H1 (cell line): ENCODE measurements at regions not wholly inside any gene's neighbourhood (a gene's known extent, or its start where the extent isn't known, plus 50 kb on each side); places are given as distances from the start of the nearest gene placed in this dataset.

Experiments
- CTCF ChIA-PET: fragments of 300-600 bp; sonication (Branson Sonifier 250); formaldehyde crosslinking; loops from one replicate; lab custom pipeline; 2021; ENCODE audit not compliant: partially characterized antibody; lab: Charles Lee
- POLR2A ChIA-PET: fragments of 300-600 bp; sonication (Branson Sonifier 250); formaldehyde crosslinking; loops from one replicate; lab custom pipeline; 2021; ENCODE audit warnings: inconsistent platforms; ENCODE audit not compliant: partially characterized antibody; lab: Charles Lee
- DNase-seq, 2 experiments: peaks; one replicate each; pipeline versions ENCODE4 v3.0.0 to v3.0.0-alpha.2; 2010 to 2022; ENCODE audit warnings: low spot score in 2 of 2, low read depth in 1 of 2, mixed read lengths in 1 of 2
- FAIRE-seq: peaks from 2 replicates; lab custom pipeline; 2011; peaks lifted over from hg19 to GRCh38; lab: Jason Lieb, UNC
- H2AFZ ChIP-seq: 2 replicates; pipeline ENCODE4 v1.8.1; 2012; ENCODE audit warnings: low read length, inconsistent platforms
- H2AK5ac ChIP-seq: 2 replicates; pipeline ENCODE4 v1.6.1; 2013; ENCODE audit warnings: low read depth, low read length
- H2BK120ac ChIP-seq: replicated peaks from 2 replicates; pipeline ENCODE3; 2013; ENCODE audit warnings: low read depth, low read length, inconsistent platforms
- H2BK12ac ChIP-seq: 2 replicates; pipeline ENCODE4 v1.6.1; 2013; ENCODE audit warnings: low read depth, low read length
- H2BK15ac ChIP-seq: 2 replicates; pipeline ENCODE4 v1.6.1; 2013; ENCODE audit warnings: low read length
- H2BK20ac ChIP-seq: 2 replicates; pipeline ENCODE4 v1.6.1; 2013; ENCODE audit warnings: low read length
- H2BK5ac ChIP-seq: 2 replicates; pipeline ENCODE4 v1.6.1; 2013; ENCODE audit warnings: low read depth, low read length
- H3K14ac ChIP-seq: 2 replicates; pipeline ENCODE4 v1.6.1; 2013; ENCODE audit warnings: inconsistent platforms; ENCODE audit not compliant: insufficient read length
- H3K18ac ChIP-seq: 2 replicates; pipeline ENCODE4 v1.6.1; 2013; ENCODE audit warnings: low read length; ENCODE audit errors: extremely low read depth
- H3K23ac ChIP-seq: 2 replicates; pipeline ENCODE4 v1.6.1; 2013; ENCODE audit warnings: inconsistent platforms; ENCODE audit not compliant: insufficient read length
- H3K23me2 ChIP-seq: 2 replicates; pipeline ENCODE4 v1.6.1; 2013; ENCODE audit warnings: low read depth, low read length
- H3K27ac ChIP-seq: 2 replicates; pipeline ENCODE4 v1.6.1; 2011; ENCODE audit warnings: low read depth, low read length, inconsistent platforms
- H3K27me3 ChIP-seq, 4 experiments: replicated peaks in 1 of 4; 1 replicate in 1 of 4; 2 replicates in 3 of 4; pipeline versions ENCODE4 v1.6.1 to v1.8.1; 2011 to 2013; ENCODE audit warnings: low read length in 3 of 4, mild to moderate bottlenecking in 3 of 4, inconsistent platforms in 2 of 4, mixed read lengths in 2 of 4, moderate library complexity in 1 of 4; ENCODE audit not compliant: control insufficient read depth in 3 of 4, insufficient read depth in 3 of 4; ENCODE audit errors: extremely low read depth in 1 of 4
- H3K36me3 ChIP-seq, 4 experiments: 2 replicates each; pipeline versions ENCODE4 v1.6.1 to v1.8.1; 2011 to 2013; ENCODE audit warnings: mild to moderate bottlenecking in 4 of 4, low read length in 3 of 4, moderate library complexity in 2 of 4, control low read depth in 1 of 4, inconsistent platforms in 1 of 4; ENCODE audit not compliant: insufficient read depth in 4 of 4, control insufficient read depth in 2 of 4
- H3K4ac ChIP-seq: replicated peaks from 2 replicates; pipeline ENCODE3; 2013; ENCODE audit warnings: low read length, low read depth, mixed read lengths, inconsistent platforms; ENCODE audit not compliant: insufficient read length
- H3K4me1 ChIP-seq, 4 experiments: replicated peaks in 1 of 4; 1 replicate in 1 of 4; 2 replicates in 3 of 4; pipeline versions ENCODE4 v1.6.1 to v1.8.1; 2011 to 2013; ENCODE audit warnings: low read length in 3 of 4, inconsistent platforms in 2 of 4, mixed read lengths in 1 of 4; ENCODE audit not compliant: insufficient read depth in 4 of 4, control insufficient read depth in 3 of 4
- H3K4me2 ChIP-seq, 2 experiments: 2 replicates each; pipeline versions ENCODE4 v1.6.1 to v1.8.1; 2011 to 2013; ENCODE audit warnings: low read depth in 2 of 2, low read length in 2 of 2, control low read depth in 1 of 2, inconsistent platforms in 1 of 2, mild to moderate bottlenecking in 1 of 2; ENCODE audit not compliant: insufficient read depth in 1 of 2
- H3K4me3 ChIP-seq, 4 experiments: fragments of 200-600, 300-600 bp in 1 of 4; sonication (generic), shearing (Covaris generic), sonication (Bioruptor Twin) in 1 of 4; 2 replicates each; pipeline versions ENCODE4 v1.5.1 to v1.8.1; 2011 to 2016; ENCODE audit warnings: low read length in 4 of 4, low read depth in 3 of 4, control low read depth in 2 of 4, inconsistent platforms in 2 of 4, mild to moderate bottlenecking in 2 of 4, mixed read lengths in 1 of 4, moderate library complexity in 1 of 4; ENCODE audit not compliant: insufficient read depth in 2 of 4; ENCODE audit errors: extremely low read depth in 1 of 4
- H3K56ac ChIP-seq: replicated peaks from 2 replicates; pipeline ENCODE3; 2013; ENCODE audit warnings: low read depth, mild to moderate bottlenecking, mixed read lengths, low read length, inconsistent platforms; ENCODE audit not compliant: insufficient read length
- H3K79me1 ChIP-seq: 2 replicates; pipeline ENCODE4 v1.6.1; 2013; ENCODE audit warnings: low read depth, low read length, control low read depth
- H3K79me2 ChIP-seq, 2 experiments: 2 replicates each; pipeline versions ENCODE4 v1.6.1 to v1.8.1; 2012 to 2013; ENCODE audit warnings: low read length in 2 of 2, mild to moderate bottlenecking in 2 of 2, inconsistent platforms in 1 of 2; ENCODE audit not compliant: insufficient read depth in 2 of 2, control insufficient read depth in 1 of 2
- H3K9ac ChIP-seq, 4 experiments: replicated peaks in 1 of 4; 1 replicate in 1 of 4; 2 replicates in 3 of 4; pipeline versions ENCODE4 v1.6.1 to v1.8.1; 2011 to 2013; ENCODE audit warnings: low read depth in 3 of 4, low read length in 3 of 4, control low read depth in 2 of 4, mild to moderate bottlenecking in 2 of 4, moderate library complexity in 2 of 4, inconsistent platforms in 1 of 4; ENCODE audit errors: extremely low read depth in 1 of 4
- H3K9me3 ChIP-seq, 2 experiments: 2 replicates each; pipeline versions ENCODE4 v1.6.1 to v1.8.1; 2012 to 2013; ENCODE audit warnings: mild to moderate bottlenecking in 2 of 2, moderate library complexity in 2 of 2, control low read depth in 1 of 2, inconsistent platforms in 1 of 2, low read depth in 1 of 2, low read length in 1 of 2, mixed read lengths in 1 of 2; ENCODE audit not compliant: insufficient read depth in 2 of 2
- H4K20me1 ChIP-seq, 2 experiments: replicated peaks in 1 of 2; 2 replicates each; pipeline versions ENCODE3 to v1.8.1; 2011 to 2013; ENCODE audit warnings: inconsistent platforms in 2 of 2, low read length in 2 of 2, mild to moderate bottlenecking in 1 of 2; ENCODE audit not compliant: insufficient read depth in 2 of 2, control insufficient read depth in 1 of 2
- H4K5ac ChIP-seq: 2 replicates; pipeline ENCODE4 v1.6.1; 2013; ENCODE audit warnings: low read length, low read depth, mixed read lengths, inconsistent platforms; ENCODE audit not compliant: insufficient read length
- H4K8ac ChIP-seq: 2 replicates; pipeline ENCODE4 v1.8.0; 2013; ENCODE audit warnings: mild to moderate bottlenecking, moderate library complexity, low read length, inconsistent platforms; ENCODE audit not compliant: insufficient read depth; ENCODE audit errors: extremely low read depth
- H4K91ac ChIP-seq: replicated peaks from 2 replicates; pipeline ENCODE3; 2013; ENCODE audit warnings: low read length, mixed read lengths, inconsistent platforms; ENCODE audit not compliant: insufficient read length
- BACH1 ChIP-seq: IDR thresholded peaks from 2 replicates; pipeline ENCODE4 v1.6.1; 2012; ENCODE audit warnings: low read length, improper control_type of control experiment
- KDM4A ChIP-seq: IDR thresholded peaks from one replicate; pipeline ENCODE4 v1.7.1; 2012; ENCODE audit warnings: low read depth, mild to moderate bottlenecking, moderate library complexity, low read length, inconsistent platforms; ENCODE audit not compliant: severe bottlenecking
- KDM5A ChIP-seq: fragments of 200-600 bp; IDR thresholded peaks from 2 replicates; pipeline ENCODE4 v1.7.1; 2012; ENCODE audit warnings: mild to moderate bottlenecking, low read length, inconsistent platforms, mixed read lengths
- SIRT6 ChIP-seq: IDR thresholded peaks from one replicate; pipeline ENCODE4 v1.7.1; 2012; ENCODE audit warnings: low read length, inconsistent platforms
- WGBS, 2 experiments: shearing (Covaris generic) in 1 of 2; methylation state at CpG; one replicate each; pipeline versions ENCODE4 v1.1.6 to v1.1.7; 2013 to 2015; ENCODE audit warnings: low lambda C conversion rate in 2 of 2, mixed read lengths in 2 of 2, inconsistent platforms in 1 of 2, low coverage in 1 of 2, missing lambda C conversion rate in 1 of 2; ENCODE audit not compliant: insufficient replicate concordance in 2 of 2, insufficient coverage in 1 of 2, insufficient read length in 1 of 2; ENCODE audit errors: extremely low coverage in 1 of 2, missing lambda C conversion rate in 1 of 2; 5-methylcytosine and 5-hydroxymethylcytosine counted together

GRCh38 chr19:28257396-28257795 is 955.6 kb downstream of the UQCRFS1 start:
- H3K4ac ChIP-seq = no peak overlapping the region
- H3K9me3 ChIP-seq = no peaks in the 10 kb centered on the region
- no peak overlapping the region for H2BK15ac ChIP-seq
- no peak overlapping the region for H3K4me2 ChIP-seq
- H3K27ac ChIP-seq = no peak overlapping the region
- POLR2A ChIA-PET = no interaction called here
- no peak overlapping the region for H3K9ac ChIP-seq
- no peak for DNase-seq
- H3K14ac ChIP-seq = no peak overlapping the region
- H3K23me2 ChIP-seq = no peaks in the 10 kb centered on the region
- no peak overlapping the region for H3K18ac ChIP-seq
- no peak overlapping the region for H4K5ac ChIP-seq
- no peak overlapping the region for H2AFZ ChIP-seq
- no peak overlapping the region for H4K91ac ChIP-seq
- no peak overlapping the region for H2BK12ac ChIP-seq
- no peak for FAIRE-seq
- no peak overlapping the region for H3K56ac ChIP-seq
- no peaks in the 10 kb centered on the region for H4K20me1 ChIP-seq
- CTCF ChIA-PET = interaction anchor here (0.6 to 2.1 kb wide), 6 partner anchors 9 to 68 kb away, joined by 3 to 15 read pairs (median 4); no protein-coding TSS in a partner anchor
- H2AK5ac ChIP-seq = no peak overlapping the region
- no peaks in the 10 kb centered on the region for H3K79me2 ChIP-seq
- H4K8ac ChIP-seq = no peak overlapping the region
- no peak overlapping the region for H2BK5ac ChIP-seq
- no peak overlapping the region for H2BK120ac ChIP-seq
- no peak overlapping the region for H3K4me3 ChIP-seq
- H3K27me3 ChIP-seq = no peaks in the 10 kb centered on the region; a peak in 1 of 7 replicates
- 83% methylated on average over 1 of the region's 1 CpG; no CpG with 5 or more reads in 1 of the 2 experiments for WGBS, 2 experiments
- H3K79me1 ChIP-seq = no peaks in the 10 kb centered on the region
- TF ChIP-seq SIRT6 (no peak), KDM4A (no peak), BACH1 (no peak), KDM5A (no peak)
- H3K36me3 ChIP-seq = no peaks in the 10 kb centered on the region
- no peak overlapping the region for H2BK20ac ChIP-seq
- H3K23ac ChIP-seq = no peak overlapping the region
- H3K4me1 ChIP-seq = no peaks in the 10 kb centered on the region
